Lung (tissue), 11 donors: ENCODE measurements at regions not wholly inside any gene's neighbourhood (a gene's known extent, or its start where the extent isn't known, plus 50 kb on each side); places are given as distances from the start of the nearest gene placed in this dataset.

Source experiments
- ATAC-seq: fragments of 200-7000 bp; cut with Tn5 transposase; one replicate; pipeline ENCODE4 v1.9.1; 2020; ENCODE audit warnings: moderate number of reproducible peaks; ENCODE audit not compliant: insufficient read depth, low FRiP score
- DNase-seq, 3 donors: peaks; one replicate each; pipeline ENCODE4 v3.0.0-alpha.2; 2013 to 2017
- H3K27ac ChIP-seq, 2 donors: one replicate each; pipeline ENCODE4 v1.5.1; 2013; ENCODE audit warnings: mild to moderate bottlenecking in 2 of 2, moderate library complexity in 2 of 2, control low read depth in 1 of 2, inconsistent platforms in 1 of 2, low read depth in 1 of 2, low read length in 1 of 2
- H3K27me3 ChIP-seq, 3 donors: one replicate each; pipeline ENCODE4 v1.5.1; 2013; ENCODE audit warnings: low read length in 2 of 3; ENCODE audit not compliant: control insufficient read depth in 3 of 3, insufficient read depth in 3 of 3
- H3K36me3 ChIP-seq, 4 donors: one replicate each; pipeline ENCODE4 v1.5.1; 2013; ENCODE audit warnings: low read length in 4 of 4, mild to moderate bottlenecking in 1 of 4, moderate library complexity in 1 of 4; ENCODE audit not compliant: control insufficient read depth in 4 of 4, insufficient read depth in 4 of 4
- H3K4me1 ChIP-seq, 5 donors: one replicate each; pipeline ENCODE4 v1.5.1; 2013; ENCODE audit warnings: low read length in 5 of 5, mild to moderate bottlenecking in 2 of 5, moderate library complexity in 1 of 5; ENCODE audit not compliant: control insufficient read depth in 5 of 5, insufficient read depth in 5 of 5
- H3K4me3 ChIP-seq: one replicate; pipeline ENCODE4 v1.5.1; 2013; ENCODE audit warnings: mild to moderate bottlenecking, control low read depth, moderate library complexity
- H3K9ac ChIP-seq, 2 donors: one replicate each; pipeline ENCODE4 v1.5.1; 2013; ENCODE audit warnings: low read length in 2 of 2, control low read depth in 1 of 2; ENCODE audit not compliant: insufficient read depth in 1 of 2
- H3K9me3 ChIP-seq, 4 donors: one replicate each; pipeline ENCODE4 v1.5.1; 2013; ENCODE audit warnings: low read length in 3 of 4, mild to moderate bottlenecking in 1 of 4, moderate library complexity in 1 of 4; ENCODE audit not compliant: control insufficient read depth in 4 of 4, insufficient read depth in 3 of 4
- CTCF ChIP-seq: IDR thresholded peaks from 2 replicates; pipeline ENCODE4 v1.5.1; 2012; ENCODE audit warnings: mild to moderate bottlenecking; ENCODE audit errors: control extremely low read depth, extremely low read depth
- WGBS, 2 donors: extraction: QIAGEN DNeasy Blood & Tissue Kit; methylation state at CpG; one replicate each; pipeline ENCODE4 v1.1.7; 2013; 5-methylcytosine and 5-hydroxymethylcytosine counted together
- donor health status: control.
- donor health status: control.
- donor health status: Bipolar disorder and iron deficiency.
- donor health status: healthy.
- donor health status: DM: yes; HTN: yes; CAD: no.

DNA sequence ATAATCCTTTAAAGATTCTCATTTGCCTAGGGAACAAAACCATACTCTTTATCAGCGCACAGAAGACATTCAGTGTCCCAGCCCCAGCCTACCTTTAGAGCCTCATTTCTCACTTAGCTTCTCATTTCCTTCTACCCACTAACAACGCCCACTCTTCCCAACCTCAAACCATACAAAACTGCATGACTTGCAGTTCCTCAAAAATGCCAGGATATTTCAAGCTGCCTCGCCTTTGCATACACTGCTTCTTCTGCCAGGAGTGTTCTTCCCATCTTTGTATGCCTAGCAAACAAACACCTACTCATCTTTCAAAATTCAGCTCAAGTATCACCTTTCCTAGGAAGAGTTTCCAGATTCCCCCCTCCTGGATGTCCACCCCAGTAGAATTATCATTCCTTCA lies 129.9 kb upstream of the ADGRL3 start:
- DNase-seq (no peak), ATAC-seq (no peak)
- no peak for TF ChIP-seq CTCF
- no peak overlapping the region for H3K27ac ChIP-seq
- no peak overlapping the region for H3K4me3 ChIP-seq
- H3K27me3 ChIP-seq = no peaks in the 10 kb centered on the region
- H3K36me3 ChIP-seq = no peaks in the 10 kb centered on the region
- WGBS, 2 donors = 81 to 83% methylated on average over 3 of the region's 3 CpGs
- peaks cover 0 to 2% (median 0%) of the 10 kb centered on the region in 4 donors for H3K9me3 ChIP-seq
- no peak overlapping the region for H3K9ac ChIP-seq
- no peaks in the 10 kb centered on the region for H3K4me1 ChIP-seq

DNA sequence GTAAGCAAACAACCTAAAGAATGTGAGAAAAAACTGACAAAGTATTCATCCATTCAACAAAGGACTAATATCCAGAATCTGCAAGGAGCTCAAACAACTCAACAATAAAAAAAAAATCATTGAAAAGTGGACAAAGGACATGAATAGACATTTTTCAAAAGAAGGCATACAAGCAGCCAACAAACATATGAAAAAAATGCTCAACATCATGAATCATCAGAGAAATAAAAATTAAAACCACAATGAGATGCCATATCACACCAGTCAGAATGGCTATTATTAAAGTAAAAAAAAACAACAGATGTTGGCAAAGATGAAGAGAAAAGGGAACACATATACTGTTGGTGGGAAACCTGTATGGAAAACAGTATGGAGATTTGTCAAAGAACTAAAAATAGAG lies 120.7 kb upstream of the ADGRL3 start:
- no peaks in the 10 kb centered on the region for H3K36me3 ChIP-seq
- peaks cover 0 to 2% (median 0%) of the 10 kb centered on the region in 3 donors for H3K27me3 ChIP-seq
- no peak overlapping the region for H3K4me3 ChIP-seq
- no peak for TF ChIP-seq CTCF
- DNase-seq (no peak), ATAC-seq (no peak)
- H3K27ac ChIP-seq = no peak overlapping the region
- no peak overlapping the region for H3K9ac ChIP-seq
- H3K4me1 ChIP-seq = no peaks in the 10 kb centered on the region
- H3K9me3 ChIP-seq = no peaks in the 10 kb centered on the region

GRCh38 chr4:61079976-61080375 lies 120.2 kb upstream of the ADGRL3 start:
- WGBS, 2 donors = 84 to 87% methylated on average over 2 of the region's 2 CpGs
- H3K9me3 ChIP-seq = no peaks in the 10 kb centered on the region

More at GRCh38 chr4:61079976-61080375, 120.2 kb upstream of the ADGRL3 start:
- no peak for ATAC-seq
- no peak for DNase-seq
- TF ChIP-seq CTCF = no peak
- Histone ChIP-seq H3K36me3 (no peaks in the 10 kb centered on the region), H3K9ac (no peak overlapping the region), H3K27ac (no peak overlapping the region), H3K4me1 (no peaks in the 10 kb centered on the region), H3K27me3 (peaks cover 0 to 2% (median 0%) of the 10 kb centered on the region in 3 donors), H3K4me3 (no peak overlapping the region)
